Posterior vena cava (tissue), 2 donors: ENCODE measurements at regions not wholly inside any gene's neighbourhood (a gene's known extent, or its start where the extent isn't known, plus 50 kb on each side); places are given as distances from the start of the nearest gene placed in this dataset.
"Not testable (repeated sequence)": the region's sequence is repeated elsewhere in the genome, so short reads cannot be mapped to it uniquely, and the experiment has no call there.

Source experiments
- DNase-seq: peaks from one replicate; pipeline ENCODE4 v3.0.0-alpha.2; 2020; ENCODE audit warnings: low spot score
- intact Hi-C, 2 donors: fragments of 100-400 bp; cut with DNase I; formaldehyde crosslinking; loops; one replicate each; pipeline versions ENCODE4 v1.14.1 to v1.14.2; 2022 to 2023
- donor health status: DM: yes; HTN: yes; CAD: no.
- donor health status: DM: yes; HTN: yes; CAD: no.

DNA sequence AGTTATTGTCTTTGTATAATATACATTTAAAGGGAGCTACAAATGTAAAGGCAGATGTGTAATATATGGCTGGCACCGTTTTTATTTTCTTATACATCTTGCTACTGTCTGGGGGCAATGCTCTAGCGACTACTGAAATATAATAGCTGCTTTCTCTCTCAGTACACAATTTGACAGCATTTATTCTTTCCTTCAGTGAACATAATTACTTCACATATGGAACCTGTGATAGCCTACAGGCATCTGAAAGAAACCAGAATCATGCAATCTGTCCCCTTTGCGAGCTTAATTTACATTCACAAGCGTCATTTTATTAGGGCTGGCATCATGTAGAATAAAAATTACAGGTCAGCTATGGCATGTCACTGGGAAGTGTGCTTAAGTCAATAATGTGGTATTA lies 557.5 kb upstream of the PTBP2 start:
- intact Hi-C loops, result no loop called here
- DNase-seq, result no peak

DNA sequence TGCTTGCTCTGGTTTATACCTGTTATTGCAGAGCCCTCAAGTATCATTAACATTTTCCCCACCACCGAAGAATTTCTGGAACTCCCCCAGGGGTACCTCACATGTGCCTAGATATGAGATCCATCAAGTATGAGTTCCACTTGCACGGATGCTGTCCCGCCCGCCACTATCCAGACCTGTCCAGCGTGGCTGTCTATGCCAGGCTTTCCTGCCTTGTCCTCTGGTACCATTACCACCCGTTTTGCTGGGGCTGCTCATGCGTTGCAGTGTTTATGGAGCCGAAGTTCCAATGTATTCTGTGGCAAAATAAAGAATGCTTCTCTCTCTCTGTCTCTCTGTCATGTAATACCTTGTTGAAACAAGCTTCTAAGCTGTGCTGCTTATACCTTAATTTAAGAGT lies 543.5 kb upstream of the PTBP2 start:
- DNase-seq, result no peak
- intact Hi-C loops, result no loop called here

DNA sequence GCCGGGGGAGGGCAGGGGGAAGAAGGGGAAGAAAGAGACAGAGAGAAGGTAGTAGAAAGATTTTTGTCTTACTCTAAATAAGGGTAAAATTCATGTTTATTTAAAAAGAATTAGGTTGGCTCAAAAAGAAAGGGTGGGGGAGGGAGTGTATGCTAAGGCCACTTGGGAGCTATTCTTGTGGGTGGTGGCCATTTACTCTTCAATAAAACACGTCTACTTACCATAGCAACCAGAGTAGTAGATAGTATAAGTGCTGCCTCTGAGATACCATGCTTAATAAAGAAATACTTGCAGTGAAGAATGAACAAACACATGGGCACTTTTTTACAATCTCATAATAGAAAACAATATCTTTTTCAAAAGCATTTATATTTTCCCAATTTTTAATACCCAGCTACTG lies 538.1 kb upstream of the PTBP2 start:
- DNase-seq, result no peak
- intact Hi-C loops, result no loop called here

- intact Hi-C loops, result no loop called here
- DNase-seq, result no peak
Observed at GRCh38 chr1:96183928-96184327, 537.7 kb upstream of the PTBP2 start.

GRCh38 chr1:96185181-96185580 lies 536.4 kb upstream of the PTBP2 start:
- intact Hi-C loops, result no loop called here
- no peak for DNase-seq

- intact Hi-C loops, result no loop called here
- DNase-seq, result no peak
Observed at GRCh38 chr1:96187020-96187419, 534.6 kb upstream of the PTBP2 start.

DNA sequence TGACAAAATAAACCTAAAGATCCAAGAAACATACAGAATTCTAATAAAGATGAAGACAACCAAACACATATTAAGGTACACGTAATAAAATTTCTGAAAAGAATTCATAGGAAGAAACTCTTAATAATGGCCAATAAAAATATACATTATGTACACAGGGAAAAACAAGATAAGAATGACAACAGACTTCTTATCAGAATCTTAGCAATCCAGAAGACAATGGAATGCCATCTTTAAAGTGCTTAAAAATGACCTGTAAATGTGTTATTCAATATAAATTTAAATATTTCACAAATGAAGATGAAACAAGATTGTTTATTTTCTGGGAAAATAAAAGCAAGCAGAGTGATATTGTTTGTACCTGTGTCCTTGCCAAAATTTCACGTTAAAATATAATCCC lies 530.4 kb upstream of the PTBP2 start:
- no peak for DNase-seq
- intact Hi-C loops, result no loop called here

GRCh38 chr1:96206451-96206850 lies 515.1 kb upstream of the PTBP2 start:
- intact Hi-C loops, result no loop called here
- no peak for DNase-seq

DNA sequence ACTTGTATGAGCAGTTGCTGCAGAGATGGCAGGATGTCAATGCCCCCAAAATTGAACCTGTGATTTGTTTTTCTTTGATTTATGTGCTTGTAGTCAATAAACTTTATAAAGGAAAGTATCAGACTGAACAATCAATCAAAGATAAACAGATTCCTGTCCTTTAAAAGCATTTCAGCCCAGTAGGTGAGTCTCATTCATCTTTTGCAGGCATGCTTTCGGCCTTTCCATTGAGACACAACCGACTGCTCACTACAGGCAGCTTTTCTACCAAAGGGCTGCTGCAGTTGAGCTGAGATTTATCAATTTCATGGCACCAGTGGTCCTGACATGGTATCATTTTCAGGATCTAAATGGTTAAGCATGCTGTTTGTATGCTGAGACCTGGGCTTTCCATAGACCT lies 513.6 kb upstream of the PTBP2 start:
- no peak for DNase-seq
- intact Hi-C loops, result no loop called here

- intact Hi-C loops, result no loop called here
- no peak for DNase-seq
Observed at GRCh38 chr1:96208428-96208827, 513.2 kb upstream of the PTBP2 start.

DNA sequence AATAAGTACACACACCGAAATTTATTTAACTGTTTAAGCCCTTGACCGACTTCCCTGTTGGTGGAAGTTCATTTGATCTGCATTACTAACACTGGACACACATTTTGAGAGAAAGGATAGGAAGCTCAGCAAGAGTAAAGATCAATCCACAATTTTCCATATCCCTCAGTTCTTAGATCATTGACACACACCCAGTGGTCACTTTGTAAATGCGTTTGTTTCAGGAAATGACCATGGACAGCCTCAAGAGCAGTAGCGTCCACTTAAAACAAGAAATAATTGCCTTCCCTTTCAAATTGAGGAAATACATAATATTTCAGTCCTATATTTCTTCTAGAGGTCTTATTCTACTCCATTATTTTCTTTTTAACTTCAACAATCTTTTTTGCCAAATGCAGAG lies 511.5 kb upstream of the PTBP2 start:
- DNase-seq, result no peak
- intact Hi-C loops, result no loop called here

- DNase-seq, result no peak
- intact Hi-C loops, result no loop called here
Observed at GRCh38 chr1:96211202-96211601, 510.4 kb upstream of the PTBP2 start.

DNA sequence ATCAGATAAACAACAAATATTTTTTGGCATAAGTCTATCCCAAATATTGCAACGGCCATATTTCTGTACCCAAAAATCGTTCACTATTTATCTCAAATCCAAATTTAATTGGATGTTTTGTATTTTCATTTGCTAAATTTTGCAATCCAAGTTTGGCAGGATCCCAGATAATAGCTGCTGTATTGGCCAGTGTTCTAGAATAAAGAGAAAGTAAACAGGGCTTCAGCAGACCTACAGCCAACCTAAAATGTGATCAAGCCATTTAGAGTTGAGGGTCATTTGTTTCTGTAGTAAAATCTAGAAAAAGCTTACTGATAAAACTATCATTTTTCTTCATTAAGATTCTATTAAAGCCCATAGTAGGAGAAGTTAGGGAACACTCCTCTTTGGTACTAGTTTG lies 506.6 kb upstream of the PTBP2 start:
- DNase-seq, result no peak
- intact Hi-C loops, result no loop called here

- intact Hi-C loops, result no loop called here
Observed at GRCh38 chr1:96220651-96221050, 500.9 kb upstream of the PTBP2 start.

GRCh38 chr1:96222701-96223100 lies 498.9 kb upstream of the PTBP2 start:
- no peak for DNase-seq
- intact Hi-C loops, result no loop called here

More at GRCh38 chr1:96220651-96221050, 500.9 kb upstream of the PTBP2 start:
- DNase-seq, result no peak

DNA sequence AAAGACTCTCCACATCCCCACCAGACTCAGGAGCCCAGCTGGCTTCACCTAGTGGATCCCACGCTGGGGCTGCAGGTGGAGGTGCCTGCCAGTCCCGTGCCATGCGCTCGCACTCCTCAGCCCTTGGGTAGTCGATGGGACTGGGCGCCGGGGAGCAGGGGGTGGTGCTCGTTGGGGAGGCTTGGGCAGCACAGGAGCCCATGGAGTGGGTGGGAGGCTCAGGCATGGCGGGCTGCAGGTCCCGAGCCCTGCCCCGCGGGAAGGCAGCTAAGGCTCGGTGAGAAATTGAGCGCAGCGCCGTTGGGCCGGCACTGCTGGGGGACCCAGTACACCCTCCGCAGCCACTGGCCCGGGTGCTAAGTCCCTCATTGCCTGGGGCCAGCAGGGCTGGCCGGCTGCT lies 497.4 kb upstream of the PTBP2 start:
- intact Hi-C loops, DNase-seq: not testable (repeated sequence)

- no peak for DNase-seq
- intact Hi-C loops, result no loop called here
Observed at GRCh38 chr1:96233422-96233821, 488.2 kb upstream of the PTBP2 start.

GRCh38 chr1:96234299-96234698 lies 487.3 kb upstream of the PTBP2 start:
- intact Hi-C loops, result no loop called here
- DNase-seq, result no peak

- intact Hi-C loops, result no loop called here
- no peak for DNase-seq
Observed at GRCh38 chr1:96236156-96236739, 485.3 kb upstream of the PTBP2 start.

DNA sequence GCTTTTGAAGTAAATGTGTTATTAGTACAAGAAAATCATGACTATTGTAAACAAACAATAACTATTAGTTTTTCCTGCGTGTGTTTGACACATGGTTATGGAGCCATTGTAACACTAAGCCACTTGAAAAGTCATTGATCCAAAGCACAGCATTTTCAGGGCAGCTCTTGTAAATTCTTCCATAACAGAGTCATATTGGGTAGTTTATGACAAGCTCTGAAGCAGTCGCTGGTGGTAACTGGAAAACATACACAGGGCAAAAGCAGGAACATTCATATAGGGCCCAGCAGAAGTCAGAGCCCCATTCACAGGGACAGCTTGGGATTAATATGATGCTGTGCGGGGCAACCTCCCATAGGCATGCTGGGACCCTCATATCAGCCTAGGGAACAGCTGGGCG lies 483.2 kb upstream of the PTBP2 start:
- no peak for DNase-seq

DNA sequence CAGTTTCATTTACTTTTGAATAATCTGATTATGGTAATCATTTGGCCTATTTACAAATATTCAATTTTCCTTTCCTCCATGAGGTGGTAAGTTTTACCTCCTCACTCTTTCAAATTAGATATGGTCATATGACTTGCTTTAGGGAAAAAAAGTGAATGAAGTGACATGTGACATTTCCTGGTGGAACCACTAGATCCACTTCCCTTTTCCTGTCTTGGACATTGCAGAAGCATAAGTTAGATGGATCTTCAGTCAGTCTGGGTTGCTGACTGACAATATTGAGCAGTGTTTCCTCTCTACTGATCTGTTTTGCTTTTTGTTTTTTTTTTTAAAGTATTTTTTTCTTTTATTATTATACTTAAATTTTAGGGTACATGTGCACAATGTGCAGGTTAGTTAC lies 481.1 kb upstream of the PTBP2 start:
- intact Hi-C loops, result no loop called here
- DNase-seq, result no peak

More for the DNA sequence above, 483.2 kb upstream of the PTBP2 start:
- intact Hi-C loops, result no loop called here
